IMR-90 (cell line): ENCODE measurements at regions not wholly inside any gene's neighbourhood (a gene's known extent, or its start where the extent isn't known, plus 50 kb on each side); places are given as distances from the start of the nearest gene placed in this dataset.

ENCODE experiments used
- ATAC-seq: fragments of 200-7000 bp; cut with Tn5 transposase; 2 replicates; pipeline ENCODE4 v1.9.1; 2020; ENCODE audit warnings: low read depth, mild to moderate bottlenecking, moderate library complexity
- BruUV-seq: library from RNA; stranded (reverse); fragments of 400-500 nt; replicated peaks from 2 replicates; lab custom pipeline; 2021; lab: Mats Ljungman, UMichigan
- CTCF ChIA-PET: fragments of 300-600 bp; formaldehyde crosslinking; extraction: SDS; loops from one replicate; lab custom pipeline; 2021; ENCODE audit warnings: antibody characterized with exemption; lab: Yijun Ruan, JAX
- POLR2A ChIA-PET: fragments of 300-600 bp; sonication (Branson Sonifier 250); formaldehyde crosslinking; loops from one replicate; lab custom pipeline; 2022; ENCODE audit warnings: antibody characterized with exemption; ENCODE audit not compliant: unreplicated experiment; lab: Charles Lee
- DNase-seq: peaks from one replicate; pipeline ENCODE4 v3.0.0; 2013
- H2AFZ ChIP-seq: replicated peaks from 2 replicates; pipeline ENCODE3; 2013; ENCODE audit warnings: low read length, mild to moderate bottlenecking; ENCODE audit not compliant: poor library complexity
- H2AK5ac ChIP-seq: 2 replicates; pipeline ENCODE4 v1.6.1; 2013; ENCODE audit warnings: low read depth, low read length, inconsistent platforms
- H2AK9ac ChIP-seq: replicated peaks from 2 replicates; pipeline ENCODE3; 2013; ENCODE audit warnings: mild to moderate bottlenecking, low read depth, low read length, moderate library complexity; ENCODE audit not compliant: poor library complexity
- H2BK120ac ChIP-seq: 2 replicates; pipeline ENCODE4 v1.6.1; 2013; ENCODE audit warnings: low read depth, low read length, inconsistent platforms
- H2BK15ac ChIP-seq: 3 replicates; pipeline ENCODE4 v1.6.1; 2013; ENCODE audit warnings: low read depth, low read length, inconsistent platforms
- H2BK20ac ChIP-seq: 2 replicates; pipeline ENCODE4 v1.6.1; 2013; ENCODE audit warnings: low read depth, mild to moderate bottlenecking, inconsistent platforms, low read length, moderate library complexity
- H2BK5ac ChIP-seq: 2 replicates; pipeline ENCODE4 v1.6.1; 2013; ENCODE audit warnings: mild to moderate bottlenecking, low read depth, low read length, inconsistent platforms; ENCODE audit not compliant: poor library complexity, severe bottlenecking
- H3K14ac ChIP-seq: replicated peaks from 2 replicates; pipeline ENCODE4 v1.6.1; 2013; ENCODE audit warnings: low read depth, low read length, inconsistent platforms
- H3K18ac ChIP-seq: 2 replicates; pipeline ENCODE4 v1.6.1; 2013; ENCODE audit warnings: low read depth, low read length, control low read depth
- H3K23ac ChIP-seq: 2 replicates; pipeline ENCODE4 v1.6.1; 2013; ENCODE audit warnings: low read depth, low read length, inconsistent platforms
- H3K27ac ChIP-seq: 2 replicates; pipeline ENCODE4 v1.5.1; 2013; ENCODE audit warnings: mild to moderate bottlenecking, control low read depth, low read length; ENCODE audit not compliant: insufficient read depth
- H3K27me3 ChIP-seq: 2 replicates; pipeline ENCODE4 v1.6.1; 2013; ENCODE audit warnings: low read length; ENCODE audit not compliant: control insufficient read depth, insufficient read depth
- H3K36me3 ChIP-seq: 2 replicates; pipeline ENCODE4 v1.6.1; 2013; ENCODE audit warnings: low read length, mixed read lengths; ENCODE audit not compliant: control insufficient read depth, insufficient read depth
- H3K4ac ChIP-seq: 2 replicates; pipeline ENCODE4 v1.6.1; 2013; ENCODE audit warnings: low read depth, low read length, inconsistent platforms
- H3K4me1 ChIP-seq: 2 replicates; pipeline ENCODE4 v1.6.1; 2013; ENCODE audit warnings: low read length, mixed read lengths; ENCODE audit not compliant: control insufficient read depth, insufficient read depth
- H3K4me2 ChIP-seq: 2 replicates; pipeline ENCODE4 v1.6.1; 2013; ENCODE audit warnings: low read depth, mild to moderate bottlenecking, control low read depth, low read length, moderate library complexity
- H3K4me3 ChIP-seq: 2 replicates; pipeline ENCODE4 v1.5.1; 2013; ENCODE audit warnings: low read depth, mild to moderate bottlenecking, control low read depth, low read length, moderate library complexity; ENCODE audit not compliant: insufficient read depth
- H3K56ac ChIP-seq: 2 replicates; pipeline ENCODE4 v1.6.1; 2013; ENCODE audit warnings: low read length, inconsistent platforms; ENCODE audit not compliant: insufficient read depth; ENCODE audit errors: extremely low read depth
- H3K79me1 ChIP-seq, 2 experiments: 2 replicates each; pipeline ENCODE4 v1.6.1; 2013; ENCODE audit warnings: low read length in 2 of 2, inconsistent platforms in 1 of 2, low read depth in 1 of 2
- H3K9ac ChIP-seq: 2 replicates; pipeline ENCODE4 v1.6.1; 2013; ENCODE audit warnings: low read depth, low read length, control low read depth
- H3K9me1 ChIP-seq: 2 replicates; pipeline ENCODE4 v1.6.1; 2013; ENCODE audit warnings: low read length, inconsistent platforms; ENCODE audit not compliant: insufficient read depth
- H3K9me3 ChIP-seq: 2 replicates; pipeline ENCODE4 v1.6.1; 2013; ENCODE audit warnings: low read length; ENCODE audit not compliant: control insufficient read depth, insufficient read depth
- H4K20me1 ChIP-seq: 2 replicates; pipeline ENCODE4 v1.6.1; 2013; ENCODE audit warnings: low read length, inconsistent platforms; ENCODE audit not compliant: insufficient read depth
- H4K5ac ChIP-seq: 2 replicates; pipeline ENCODE4 v1.6.1; 2013; ENCODE audit warnings: mild to moderate bottlenecking, low read depth, low read length, control low read depth
- H4K8ac ChIP-seq, 2 experiments: 2 replicates each; pipeline ENCODE4 v1.6.1; 2013; ENCODE audit warnings: low read depth in 2 of 2, low read length in 2 of 2, control low read depth in 1 of 2, inconsistent platforms in 1 of 2
- H4K91ac ChIP-seq: 2 replicates; pipeline ENCODE4 v1.6.1; 2013; ENCODE audit warnings: low read depth, low read length, inconsistent platforms; ENCODE audit not compliant: insufficient read depth
- BHLHE40 ChIP-seq: fragments of 150-350 bp; IDR thresholded peaks from 2 replicates; pipeline ENCODE4 v1.6.1; 2016; ENCODE audit warnings: mild to moderate bottlenecking, low read depth, low read length
- CHD1 ChIP-seq: IDR thresholded peaks from 2 replicates; pipeline ENCODE4 v1.6.1; 2012; ENCODE audit warnings: low read depth, low read length, improper control_type of control experiment
- FOS ChIP-seq: fragments of 150-350 bp; IDR thresholded peaks from 2 replicates; pipeline ENCODE4 v1.6.1; 2016; ENCODE audit warnings: low read depth, low read length
- MAFK ChIP-seq: IDR thresholded peaks from 2 replicates; pipeline ENCODE4 v1.6.1; 2012; ENCODE audit warnings: low read depth, low read length, improper control_type of control experiment
- MAZ ChIP-seq: IDR thresholded peaks from 2 replicates; pipeline ENCODE4 v1.6.1; 2012; ENCODE audit warnings: low read depth, mild to moderate bottlenecking, low read length, improper control_type of control experiment, moderate library complexity, borderline replicate concordance
- MXI1 ChIP-seq: IDR thresholded peaks from 2 replicates; pipeline ENCODE4 v1.6.1; 2012; ENCODE audit warnings: low read depth, mild to moderate bottlenecking, low read length, moderate library complexity, borderline replicate concordance
- RAD21 ChIP-seq: IDR thresholded peaks from 2 replicates; pipeline ENCODE4 v1.6.1; 2012; ENCODE audit warnings: low read length, improper control_type of control experiment
- RFX5 ChIP-seq: IDR thresholded peaks from 2 replicates; pipeline ENCODE4 v1.8.0; 2012; ENCODE audit warnings: low read depth, mild to moderate bottlenecking, low read length, moderate library complexity
- SMC3 ChIP-seq: fragments of 150-350 bp; IDR thresholded peaks from 2 replicates; pipeline ENCODE4 v1.6.1; 2016; ENCODE audit warnings: low read depth, mild to moderate bottlenecking, antibody characterized with exemption, low read length, moderate library complexity
- dilution Hi-C: fragments of 300-500 bp; cut with HindIII; formaldehyde crosslinking; loops from one replicate; pipeline ENCODE4 v1.14.3; 2018; ENCODE audit warnings: low sequenced_read_pairs; ENCODE audit not compliant: unreplicated experiment
- in situ Hi-C: fragments of 300-500 bp; cut with MboI; formaldehyde crosslinking; loops from 3 replicates; pipeline ENCODE4 v1.14.3; 2019; ENCODE audit warnings: low sequenced_read_pairs, inconsistent platforms, mixed read lengths
- intact Hi-C: fragments of 100-400 bp; cut with micrococcal nuclease; formaldehyde crosslinking; loops from 2 replicates; pipeline ENCODE4 v1.10.0; 2022
- TF ChIP-seq, protein P1 (sequence below): fragments of 150-350 bp; IDR thresholded peaks from 2 replicates; pipeline ENCODE4 v1.6.1; 2017; ENCODE audit warnings: mild to moderate bottlenecking, antibody characterized with exemption, low read length, low read depth

DNA sequence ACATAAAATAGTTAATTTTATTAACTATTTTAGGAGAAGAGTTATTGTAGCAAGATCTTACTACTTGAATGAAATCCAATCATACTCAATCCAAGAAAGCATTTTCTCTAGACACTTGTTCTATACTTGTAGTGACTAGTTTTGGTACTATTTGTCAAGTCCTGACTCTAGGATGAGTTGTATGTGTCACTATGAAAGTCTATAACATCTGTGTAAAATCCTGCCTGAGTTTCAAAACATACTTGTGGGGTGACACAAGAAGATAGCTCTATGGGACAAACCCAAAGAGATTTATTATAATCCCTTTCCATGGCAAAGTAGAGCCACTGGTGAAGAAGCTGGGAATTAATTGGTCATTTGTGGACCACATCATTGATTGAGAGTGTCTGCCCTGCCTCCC is 1042.2 kb upstream of the ADGRL4 start:
- ATAC-seq (no peak), DNase-seq (no peak)
- Histone ChIP-seq H3K18ac (no peak overlapping the region), H4K5ac (no peak overlapping the region), H3K36me3 (no peaks in the 10 kb centered on the region), H3K4ac (no peak overlapping the region), H2AK5ac (no peak overlapping the region), H3K4me2 (no peak overlapping the region), H2AK9ac (no peak overlapping the region), H3K9me1 (no peaks in the 10 kb centered on the region), H3K9me3 (no peaks in the 10 kb centered on the region; the same call in 1 of the 2 replicates), H4K91ac (no peak overlapping the region), H4K20me1 (no peaks in the 10 kb centered on the region), H3K9ac (no peak overlapping the region), H3K27me3 (no peaks in the 10 kb centered on the region), H3K56ac (no peak overlapping the region), H2BK5ac (no peak overlapping the region), H3K79me1 (no peaks in the 10 kb centered on the region), H2BK120ac (no peak overlapping the region), H3K4me3 (no peak overlapping the region), H2BK15ac (no peak overlapping the region), H2AFZ (no peak overlapping the region), H3K23ac (no peak overlapping the region), H3K14ac (no peak overlapping the region), H4K8ac (no peak overlapping the region), H2BK20ac (no peak overlapping the region), H3K4me1 (no peaks in the 10 kb centered on the region), H3K27ac (no peak overlapping the region)
- CTCF ChIA-PET = interaction anchor here (0.5 kb wide), 1 partner anchor 1925 kb away, joined by 10 read pairs; no protein-coding TSS in a partner anchor
- TF ChIP-seq FOS = no peak
- TF ChIP-seq, protein P1, sequence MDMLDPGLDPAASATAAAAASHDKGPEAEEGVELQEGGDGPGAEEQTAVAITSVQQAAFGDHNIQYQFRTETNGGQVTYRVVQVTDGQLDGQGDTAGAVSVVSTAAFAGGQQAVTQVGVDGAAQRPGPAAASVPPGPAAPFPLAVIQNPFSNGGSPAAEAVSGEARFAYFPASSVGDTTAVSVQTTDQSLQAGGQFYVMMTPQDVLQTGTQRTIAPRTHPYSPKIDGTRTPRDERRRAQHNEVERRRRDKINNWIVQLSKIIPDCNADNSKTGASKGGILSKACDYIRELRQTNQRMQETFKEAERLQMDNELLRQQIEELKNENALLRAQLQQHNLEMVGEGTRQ = no peak
- no peak for TF ChIP-seq RAD21
- no peak for TF ChIP-seq SMC3
- no peak for TF ChIP-seq MAZ
- no peak for TF ChIP-seq BHLHE40
- no peak for TF ChIP-seq MXI1
- TF ChIP-seq CHD1 = no peak
- no peak for TF ChIP-seq MAFK
- no peak for TF ChIP-seq RFX5
- intact Hi-C loops (no loop called here), in situ Hi-C loops (no loop called here), dilution Hi-C loops (no loop called here)
- POLR2A ChIA-PET = interaction anchor here (0.8 kb wide), 1 partner anchor 436 kb away, joined by 3 read pairs; no protein-coding TSS in a partner anchor
- no TSS peak for BruUV-seq
